ENCODE measurements at regions not wholly inside any gene's neighbourhood (a gene's known extent, or its start where the extent isn't known, plus 50 kb on each side); places are given as distances from the start of the nearest gene placed in this dataset.

GRCh38 chr1:10903821-10904220, 107.4 kb upstream of the CASZ1 start:
- TF ChIP-seq CEBPB (IDR thresholded peaks at IDR 0.05), result no peak
- TF ChIP-seq CREB1 (IDR thresholded peaks at IDR 0.05; ENCODE audit: low read depth), result no peak
- no peak for TF ChIP-seq EP300 (IDR thresholded peaks at IDR 0.05; ENCODE audit: borderline replicate concordance)

All from Ishikawa (cell line).